ENCODE measurements at regions not wholly inside any gene's neighbourhood (a gene's known extent, or its start where the extent isn't known, plus 50 kb on each side); places are given as distances from the start of the nearest gene placed in this dataset.

GRCh38 chr2:118371515-118371914, 283.2 kb downstream of the INSIG2 start:
- TF ChIP-seq CTCF (IDR thresholded peaks at IDR 0.05) (peak in 4 of 6 experiments; percentile 22 to 45 (median 44)), POLR2A (IDR thresholded peaks at IDR 0.05) (no peak)

Data from thyroid gland (tissue), 4 donors.